SK-N-SH (cell line): ENCODE measurements at regions not wholly inside any gene's neighbourhood (a gene's known extent, or its start where the extent isn't known, plus 50 kb on each side); places are given as distances from the start of the nearest gene placed in this dataset.

ENCODE experiments used
- CTCF ChIA-PET: fragments of 300-600, 350-600 bp; formaldehyde crosslinking; extraction: SDS; loops from one replicate; lab custom pipeline; 2021; lab: Yijun Ruan, JAX
- POLR2A ChIA-PET: fragments of 350-600 bp; sonication (Branson Sonifier 250); formaldehyde crosslinking; extraction: SDS; loops from one replicate; lab custom pipeline; 2020; ENCODE audit warnings: antibody characterized with exemption, inconsistent platforms; lab: Yijun Ruan, JAX
- DNase-seq: peaks from one replicate; pipeline ENCODE4 v3.0.0; 2012
- H2AFZ ChIP-seq: fragments of 200-600 bp; sonication (generic); 2 replicates; pipeline ENCODE4 v1.8.1; 2016; ENCODE audit warnings: antibody characterized with exemption, mild to moderate bottlenecking, low read depth
- H3F3A ChIP-seq: fragments of 200-600 bp; sonication (generic); replicated peaks from 2 replicates; pipeline ENCODE3; 2016; ENCODE audit warnings: antibody characterized with exemption, mild to moderate bottlenecking; ENCODE audit not compliant: insufficient read depth
- H3K27ac ChIP-seq, 2 experiments: fragments of 200-500 bp in 1 of 2; fragments of 200-600 bp in 1 of 2; sonication (Bioruptor generic) in 1 of 2; sonication (generic), shearing (Covaris generic) in 1 of 2; 2 replicates each; pipeline versions ENCODE4 v1.5.1 to v1.6.1; 2014 to 2016; ENCODE audit warnings: low read depth in 2 of 2, inconsistent platforms in 1 of 2, low read length in 1 of 2, mild to moderate bottlenecking in 1 of 2, mixed read lengths in 1 of 2
- H3K27me3 ChIP-seq: fragments of 200-600 bp; sonication (generic), shearing (Covaris generic); 2 replicates; pipeline ENCODE4 v1.6.1; 2016; ENCODE audit warnings: mixed run types; ENCODE audit not compliant: insufficient read depth
- H3K36me3 ChIP-seq, 2 experiments: fragments of 200-500 bp in 1 of 2; fragments of 200-600 bp in 1 of 2; sonication (Bioruptor generic) in 1 of 2; sonication (generic) in 1 of 2; replicated peaks in 1 of 2; 2 replicates each; pipeline versions ENCODE3 to v1.5.1; 2014 to 2016; ENCODE audit warnings: low read length in 1 of 2, mild to moderate bottlenecking in 1 of 2; ENCODE audit not compliant: insufficient read depth in 2 of 2, control insufficient read depth in 1 of 2
- H3K4me1 ChIP-seq, 2 experiments: fragments of 200-500 bp in 1 of 2; fragments of 200-600 bp in 1 of 2; sonication (Bioruptor generic) in 1 of 2; sonication (generic), shearing (Covaris generic) in 1 of 2; 2 replicates each; pipeline versions ENCODE4 v1.5.1 to v1.6.1; 2014 to 2016; ENCODE audit warnings: low read depth in 1 of 2, low read length in 1 of 2, mixed run types in 1 of 2; ENCODE audit not compliant: insufficient read depth in 2 of 2, control insufficient read depth in 1 of 2
- H3K4me2 ChIP-seq: fragments of 200-600 bp; sonication (generic), shearing (Covaris generic); 2 replicates; pipeline ENCODE4 v1.6.1; 2017; ENCODE audit warnings: mixed run types
- H3K4me3 ChIP-seq, 2 experiments: fragments of 200-500 bp in 1 of 2; fragments of 200-600 bp in 1 of 2; sonication (Bioruptor generic) in 1 of 2; sonication (generic), shearing (Covaris generic) in 1 of 2; 2 replicates each; pipeline versions ENCODE4 v1.5.1 to v1.8.1; 2014 to 2016; ENCODE audit warnings: low read depth in 2 of 2, inconsistent platforms in 1 of 2, low read length in 1 of 2, mild to moderate bottlenecking in 1 of 2, mixed read lengths in 1 of 2, moderate library complexity in 1 of 2
- H3K79me2 ChIP-seq: fragments of 200-600 bp; sonication (generic); 2 replicates; pipeline ENCODE4 v1.8.1; 2017; ENCODE audit warnings: mild to moderate bottlenecking; ENCODE audit not compliant: insufficient read depth
- H3K9ac ChIP-seq: fragments of 200-600 bp; sonication (generic); 2 replicates; pipeline ENCODE4 v1.6.1; 2017; ENCODE audit warnings: mixed run types
- H3K9me2 ChIP-seq: fragments of 200-600 bp; sonication (generic); 2 replicates; pipeline ENCODE4 v1.6.1; 2017; ENCODE audit warnings: mixed run types
- H3K9me3 ChIP-seq: fragments of 200-600 bp; sonication (generic); 2 replicates; pipeline ENCODE4 v1.6.1; 2017; ENCODE audit warnings: mixed run types, mild to moderate bottlenecking, moderate library complexity
- H4K20me1 ChIP-seq: fragments of 200-600 bp; sonication (generic); 2 replicates; pipeline ENCODE4 v1.6.1; 2017; ENCODE audit warnings: mild to moderate bottlenecking, mixed run types; ENCODE audit not compliant: insufficient read depth
- FOXJ3 ChIP-seq: sonication (generic); formaldehyde crosslinking; IDR thresholded peaks from 2 replicates; pipeline ENCODE4 v1.5.1; 2020; ENCODE audit warnings: mild to moderate bottlenecking, missing genetic modification reagents
- GATA2 ChIP-seq: sonication (generic); formaldehyde crosslinking; IDR thresholded peaks from 2 replicates; pipeline ENCODE4 v1.5.0; 2020; ENCODE audit warnings: mild to moderate bottlenecking, missing genetic modification reagents
- MXI1 ChIP-seq: IDR thresholded peaks from 2 replicates; pipeline ENCODE4 v1.6.1; 2012; ENCODE audit warnings: mild to moderate bottlenecking, low read depth, low read length, improper control_type of control experiment
- NRF1 ChIP-seq: IDR thresholded peaks from 2 replicates; pipeline ENCODE4 v1.6.1; 2012; ENCODE audit warnings: low read depth, mild to moderate bottlenecking, low read length
- POLR2AphosphoS5 ChIP-seq: IDR thresholded peaks from 2 replicates; pipeline ENCODE4 v1.6.1; 2012; ENCODE audit warnings: low read depth, low read length
- RCOR1 ChIP-seq: fragments of 150-350 bp; IDR thresholded peaks from 2 replicates; pipeline ENCODE4 v1.6.1; 2017; ENCODE audit warnings: antibody characterized with exemption, low read length
- WGBS: methylation state at CpG from one replicate; pipeline ENCODE4 v1.1.6; 2017; ENCODE audit warnings: low lambda C conversion rate; 5-methylcytosine and 5-hydroxymethylcytosine counted together
- TF ChIP-seq, protein P1 (sequence below): fragments of 150-350 bp; IDR thresholded peaks from 2 replicates; pipeline ENCODE4 v1.6.1; 2017; ENCODE audit warnings: antibody characterized with exemption, low read length, low read depth, borderline replicate concordance
- TF ChIP-seq, protein P2 (sequence below): IDR thresholded peaks from 2 replicates; pipeline ENCODE4; 2012
- TF ChIP-seq, protein P3 (sequence below): IDR thresholded peaks from 2 replicates; pipeline ENCODE4 v1.4.0; 2012; ENCODE audit warnings: low read depth, borderline replicate concordance
- TF ChIP-seq, protein P4 (sequence below): IDR thresholded peaks from 2 replicates; pipeline ENCODE4 v1.4.0; 2012; ENCODE audit warnings: low read depth

DNA sequence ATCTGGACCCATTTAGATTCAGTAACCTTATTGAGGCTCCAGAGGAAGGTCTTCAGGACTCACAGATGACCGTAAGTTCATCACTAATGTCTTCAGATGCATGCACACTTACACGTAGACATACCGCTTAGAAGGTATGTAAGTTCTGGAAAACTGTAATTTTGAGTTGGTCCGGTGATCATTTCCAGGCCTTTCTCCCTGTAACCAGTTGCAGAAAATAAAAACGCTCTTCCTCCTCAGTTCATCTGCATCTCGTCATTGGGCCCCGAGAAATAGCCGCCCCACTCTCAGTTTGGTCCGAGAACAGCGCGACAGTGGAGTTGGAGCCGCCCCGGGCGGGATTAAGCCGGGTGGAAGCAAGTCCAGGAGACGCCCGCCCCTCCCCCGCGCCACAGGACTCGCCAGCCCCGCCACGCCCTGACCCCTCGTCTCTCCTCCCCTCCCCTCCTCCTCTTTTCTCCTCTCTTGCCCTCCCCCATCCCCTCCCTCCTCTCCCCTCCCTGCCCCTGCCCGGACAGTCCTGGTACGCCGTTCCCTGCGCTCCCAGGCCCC is 83.7 kb downstream of the TNFAIP2 start:
- Histone ChIP-seq H3K9ac (no peak overlapping the region), H3K27me3 (no peaks in the 10 kb centered on the region), H3K79me2 (no peaks in the 10 kb centered on the region), H2AFZ (peak overlapping the region; percentile 41; the same call in 1 of the 2 replicates), H3K9me2 (no peaks in the 10 kb centered on the region), H3K36me3 (no peaks in the 10 kb centered on the region), H4K20me1 (no peaks in the 10 kb centered on the region), H3K4me2 (peak overlapping the region; percentile 60; the same call in 1 of the 2 replicates), H3K4me3 (peak overlapping the region in 1 of 2 experiments; percentile 37; a peak in 2 of 4 replicates), H3K4me1 (peaks cover 0 to 2% of the 10 kb centered on the region in 2 experiments; a peak in 1 of 4 replicates), H3K9me3 (no peaks in the 10 kb centered on the region), H3K27ac (no peak overlapping the region), H3F3A (peaks cover 8% of the 10 kb centered on the region)
- peak; percentile 70 for DNase-seq
- WGBS: 49% methylated on average over 27 of the region's 27 CpGs
- ChIA-PET POLR2A (no interaction called here), CTCF (interaction anchor here (0.6 to 1.2 kb wide), 2 partner anchors 86 to 102 kb away, joined by 3 to 5 read pairs; no protein-coding TSS in a partner anchor)
- TF ChIP-seq FOXJ3 (no peak), MXI1 (no peak), GATA2 (CRISPR knock-in tag) (no peak), POLR2AphosphoS5 (no peak)
- TF ChIP-seq, protein P1, sequence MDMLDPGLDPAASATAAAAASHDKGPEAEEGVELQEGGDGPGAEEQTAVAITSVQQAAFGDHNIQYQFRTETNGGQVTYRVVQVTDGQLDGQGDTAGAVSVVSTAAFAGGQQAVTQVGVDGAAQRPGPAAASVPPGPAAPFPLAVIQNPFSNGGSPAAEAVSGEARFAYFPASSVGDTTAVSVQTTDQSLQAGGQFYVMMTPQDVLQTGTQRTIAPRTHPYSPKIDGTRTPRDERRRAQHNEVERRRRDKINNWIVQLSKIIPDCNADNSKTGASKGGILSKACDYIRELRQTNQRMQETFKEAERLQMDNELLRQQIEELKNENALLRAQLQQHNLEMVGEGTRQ: no peak
- TF ChIP-seq, protein P2, sequence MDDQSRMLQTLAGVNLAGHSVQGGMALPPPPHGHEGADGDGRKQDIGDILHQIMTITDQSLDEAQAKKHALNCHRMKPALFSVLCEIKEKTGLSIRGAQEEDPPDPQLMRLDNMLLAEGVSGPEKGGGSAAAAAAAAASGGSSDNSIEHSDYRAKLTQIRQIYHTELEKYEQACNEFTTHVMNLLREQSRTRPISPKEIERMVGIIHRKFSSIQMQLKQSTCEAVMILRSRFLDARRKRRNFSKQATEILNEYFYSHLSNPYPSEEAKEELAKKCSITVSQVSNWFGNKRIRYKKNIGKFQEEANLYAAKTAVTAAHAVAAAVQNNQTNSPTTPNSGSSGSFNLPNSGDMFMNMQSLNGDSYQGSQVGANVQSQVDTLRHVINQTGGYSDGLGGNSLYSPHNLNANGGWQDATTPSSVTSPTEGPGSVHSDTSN: no peak
- TF ChIP-seq, protein P3, sequence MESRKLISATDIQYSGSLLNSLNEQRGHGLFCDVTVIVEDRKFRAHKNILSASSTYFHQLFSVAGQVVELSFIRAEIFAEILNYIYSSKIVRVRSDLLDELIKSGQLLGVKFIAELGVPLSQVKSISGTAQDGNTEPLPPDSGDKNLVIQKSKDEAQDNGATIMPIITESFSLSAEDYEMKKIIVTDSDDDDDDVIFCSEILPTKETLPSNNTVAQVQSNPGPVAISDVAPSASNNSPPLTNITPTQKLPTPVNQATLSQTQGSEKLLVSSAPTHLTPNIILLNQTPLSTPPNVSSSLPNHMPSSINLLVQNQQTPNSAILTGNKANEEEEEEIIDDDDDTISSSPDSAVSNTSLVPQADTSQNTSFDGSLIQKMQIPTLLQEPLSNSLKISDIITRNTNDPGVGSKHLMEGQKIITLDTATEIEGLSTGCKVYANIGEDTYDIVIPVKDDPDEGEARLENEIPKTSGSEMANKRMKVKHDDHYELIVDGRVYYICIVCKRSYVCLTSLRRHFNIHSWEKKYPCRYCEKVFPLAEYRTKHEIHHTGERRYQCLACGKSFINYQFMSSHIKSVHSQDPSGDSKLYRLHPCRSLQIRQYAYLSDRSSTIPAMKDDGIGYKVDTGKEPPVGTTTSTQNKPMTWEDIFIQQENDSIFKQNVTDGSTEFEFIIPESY: no peak

DNA sequence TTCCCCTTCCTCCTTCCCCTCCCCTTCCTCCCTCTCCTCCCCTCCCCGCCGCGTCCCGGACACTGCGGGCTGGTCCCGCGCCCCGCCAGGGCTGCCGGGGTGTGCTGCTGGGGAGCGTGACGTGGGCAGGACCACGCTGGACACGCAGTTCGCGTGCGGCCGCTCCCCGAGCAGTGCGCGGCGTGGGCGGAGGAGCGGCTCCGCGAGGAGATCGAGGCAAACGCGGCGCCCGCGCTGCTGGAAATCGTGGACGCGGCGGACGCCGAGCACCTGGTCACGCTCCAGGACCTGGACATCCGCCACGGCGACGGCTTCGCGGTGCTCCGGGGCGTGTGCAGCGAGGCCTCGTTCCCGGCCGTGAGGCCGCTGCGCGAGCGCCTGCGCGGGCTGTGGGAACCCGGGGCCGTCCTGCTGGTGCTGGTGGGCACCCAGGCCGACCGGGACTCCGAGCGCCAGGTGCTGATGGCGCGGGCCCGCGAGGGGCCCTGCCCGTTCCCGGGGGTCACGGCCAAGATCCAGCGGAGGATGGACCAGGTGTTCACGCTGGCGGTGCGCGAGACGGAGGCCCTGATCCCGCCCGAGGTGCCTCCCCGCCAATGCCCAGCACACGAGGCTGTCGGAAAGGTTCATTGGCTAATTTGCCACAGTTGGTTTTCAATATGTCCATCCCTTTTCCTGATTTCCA is 84.3 kb downstream of the TNFAIP2 start:
- DNase-seq: peak; percentile 79
- Histone ChIP-seq H3K36me3 (no peaks in the 10 kb centered on the region), H3K4me1 (peaks cover 0 to 2% of the 10 kb centered on the region in 2 experiments; a peak in 1 of 4 replicates), H3K27ac (no peak overlapping the region), H3F3A (peaks cover 8% of the 10 kb centered on the region), H4K20me1 (no peaks in the 10 kb centered on the region), H3K9me2 (no peaks in the 10 kb centered on the region), H3K79me2 (no peaks in the 10 kb centered on the region), H3K4me3 (peak overlapping the region in 1 of 2 experiments; percentile 37; a peak in 2 of 4 replicates), H3K4me2 (peak overlapping the region; percentile 60; the same call in 1 of the 2 replicates), H3K9me3 (no peaks in the 10 kb centered on the region), H3K27me3 (no peaks in the 10 kb centered on the region), H3K9ac (no peak overlapping the region), H2AFZ (peak overlapping the region; percentile 41; the same call in 1 of the 2 replicates)
- 50% methylated on average over 30 of the region's 80 CpGs for WGBS
- POLR2A ChIA-PET: no interaction called here
- TF ChIP-seq, protein P4, sequence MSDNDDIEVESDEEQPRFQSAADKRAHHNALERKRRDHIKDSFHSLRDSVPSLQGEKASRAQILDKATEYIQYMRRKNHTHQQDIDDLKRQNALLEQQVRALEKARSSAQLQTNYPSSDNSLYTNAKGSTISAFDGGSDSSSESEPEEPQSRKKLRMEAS: 0 out of 2 replicates have a peak, but pooled peaks have one; percentile 33
- TF ChIP-seq NRF1 (peak; percentile 31; the same call in 1 of the 2 replicates), RCOR1 (no peak)
- CTCF ChIA-PET: interaction anchor here (0.7 to 2.9 kb wide), 4 partner anchors 25 to 103 kb away, joined by 3 to 21 read pairs (median 4); no protein-coding TSS in a partner anchor
